GM18861 (cell line): ENCODE measurements at regions not wholly inside any gene's neighbourhood (a gene's known extent, or its start where the extent isn't known, plus 50 kb on each side); places are given as distances from the start of the nearest gene placed in this dataset.
"Not testable (repeated sequence)": the region's sequence is repeated elsewhere in the genome, so short reads cannot be mapped to it uniquely, and the experiment has no call there.

Experiments
- ATAC-seq: cut with Tn5 transposase; IDR thresholded peaks from one replicate; pipeline ENCODE4 v1.9.1; 2021; ENCODE audit not compliant: unreplicated experiment

GRCh38 chr1:65527190-65527589, 106.7 kb downstream of the LEPR start:
- ATAC-seq, result no peak

- no peak for ATAC-seq
These were observed 107.4 kb downstream of the LEPR start for GRCh38 chr1:65527707-65528503.

GRCh38 chr1:65531972-65532570, 111.6 kb downstream of the LEPR start:
- no peak for ATAC-seq

- ATAC-seq, result no peak
These were observed 115.5 kb downstream of the LEPR start for GRCh38 chr1:65535981-65536380.

GRCh38 chr1:65538086-65538485, 117.6 kb downstream of the LEPR start:
- ATAC-seq, result no peak

- ATAC-seq, result no peak
These were observed 118.2 kb downstream of the LEPR start for GRCh38 chr1:65538664-65539063.

GRCh38 chr1:65539266-65540131, 119.0 kb downstream of the LEPR start:
- no peak for ATAC-seq

- ATAC-seq, result no peak
These were observed 120.7 kb downstream of the LEPR start for GRCh38 chr1:65541161-65541560.

GRCh38 chr1:65541865-65542264, 121.4 kb downstream of the LEPR start:
- ATAC-seq, result no peak

GRCh38 chr1:65542592-65542991, 122.1 kb downstream of the LEPR start:
- not testable (repeated sequence) for ATAC-seq

- ATAC-seq, result not testable (repeated sequence)
These were observed 130.0 kb downstream of the LEPR start for GRCh38 chr1:65550306-65551010.

- not testable (repeated sequence) for ATAC-seq
These were observed 132.0 kb downstream of the LEPR start for GRCh38 chr1:65552484-65552883.

- not testable (repeated sequence) for ATAC-seq
These were observed 133.8 kb downstream of the LEPR start for GRCh38 chr1:65554086-65554764.

- ATAC-seq, result no peak
These were observed 134.4 kb downstream of the LEPR start for GRCh38 chr1:65554829-65555228.

GRCh38 chr1:65558215-65558614, 137.7 kb downstream of the LEPR start:
- ATAC-seq, result no peak

- no peak for ATAC-seq
These were observed 144.0 kb downstream of the LEPR start for GRCh38 chr1:65564493-65564892.

GRCh38 chr1:65568285-65568684, 147.8 kb downstream of the LEPR start:
- no peak for ATAC-seq

GRCh38 chr1:65572701-65573421, 152.4 kb downstream of the LEPR start:
- ATAC-seq, result no peak

GRCh38 chr1:65577278-65577677, 156.8 kb downstream of the LEPR start:
- no peak for ATAC-seq

- ATAC-seq, result not testable (repeated sequence)
These were observed 157.5 kb downstream of the LEPR start for GRCh38 chr1:65577982-65578381.
